Right lobe of liver (tissue), 6 donors: ENCODE measurements at regions not wholly inside any gene's neighbourhood (a gene's known extent, or its start where the extent isn't known, plus 50 kb on each side); places are given as distances from the start of the nearest gene placed in this dataset.

Source experiments
- ATAC-seq, 4 donors: fragments of 200-7000 bp; cut with Tn5 transposase; one replicate each; pipeline ENCODE4 v1.9.1; 2020; ENCODE audit warnings: mild to moderate bottlenecking in 4 of 4, moderate library complexity in 4 of 4
- DNase-seq, 3 donors: peaks; one replicate each; pipeline ENCODE4 v3.0.0-alpha.2; 2020
- H3K27ac ChIP-seq, 3 donors: fragments of 200-600 bp; one replicate each; pipeline ENCODE4 v1.8.0; 2022
- H3K27me3 ChIP-seq, 2 donors: fragments of 200-600 bp; one replicate each; pipeline ENCODE4 v1.8.0; 2022
- H3K36me3 ChIP-seq, 4 donors: fragments of 200-600 bp; sonication (generic) in 1 of 4; one replicate each; pipeline versions ENCODE4 v1.5.1 to v1.8.0; 2017 to 2022; ENCODE audit warnings: control low read depth in 1 of 4
- H3K4me1 ChIP-seq, 4 donors: fragments of 200-600 bp; sonication (generic) in 1 of 4; one replicate each; pipeline versions ENCODE4 v1.5.1 to v1.8.0; 2017 to 2022; ENCODE audit warnings: control low read depth in 1 of 4
- H3K4me3 ChIP-seq, 3 donors: fragments of 200-600 bp; one replicate each; pipeline ENCODE4 v1.8.0; 2022
- H3K9me3 ChIP-seq, 4 donors: fragments of 200-600 bp; sonication (generic) in 1 of 4; one replicate each; pipeline versions ENCODE4 v1.5.1 to v1.8.0; 2017 to 2022; ENCODE audit warnings: control low read depth in 1 of 4
- CTCF ChIP-seq, 4 donors: fragments of 200-600 bp in 3 of 4; fragments of 450-650 bp in 1 of 4; IDR thresholded peaks; one replicate each; pipeline versions ENCODE4 v1.5.1 to v1.8.0; 2016 to 2022; ENCODE audit warnings: antibody characterized with exemption in 4 of 4, mild to moderate bottlenecking in 2 of 4
- POLR2A ChIP-seq: fragments of 450-650 bp; IDR thresholded peaks from one replicate; pipeline ENCODE4 v1.6.1; 2017; ENCODE audit warnings: antibody characterized with exemption, mild to moderate bottlenecking
- WGBS: methylation state at CpG from one replicate; pipeline ENCODE4 v1.1.6; 2018; ENCODE audit warnings: low coverage, low lambda C conversion rate; ENCODE audit not compliant: insufficient coverage; ENCODE audit errors: missing lambda C conversion rate; 5-methylcytosine and 5-hydroxymethylcytosine counted together
- intact Hi-C, 2 donors: fragments of 100-400 bp; cut with DNase I; formaldehyde crosslinking; loops; one replicate each; pipeline versions ENCODE4 v1.11.2 to v1.14.1; 2022
- donor health status: DM: no; HTN: yes; CAD: no.
- donor health status: DM: no; HTN: no; CAD: no.
- donor health status: DM: no; HTN: no; CAD: no.
- donor health status: DM: no; HTN: yes; CAD: no.
- donor health status: DM: no; HTN: yes; CAD: no.

- Histone ChIP-seq H3K36me3 (no peaks in the 10 kb centered on the region), H3K27me3 (no peaks in the 10 kb centered on the region), H3K9me3 (no peaks in the 10 kb centered on the region), H3K27ac (peak overlapping the region in 2 of 3 donors; percentile 37 to 84), H3K4me1 (peaks cover 0 to 60% (median 35%) of the 10 kb centered on the region in 4 donors), H3K4me3 (no peak overlapping the region)
- 39% methylated on average over 7 of the region's 23 CpGs for WGBS
- ATAC-seq: peak; percentile 14 to 77 (median 66)
- DNase-seq: peak; percentile 31 to 91 (median 89)
- no peak for TF ChIP-seq POLR2A
- no peak for TF ChIP-seq CTCF (IDR thresholded peaks at IDR 0.05)
- intact Hi-C loops: no loop called here
Measured at GRCh38 chr17:77312786-77313599, 172.2 kb downstream of the SEC14L1 start.

GRCh38 chr17:77313831-77314230, 173.1 kb downstream of the SEC14L1 start:
- TF ChIP-seq POLR2A: no peak
- TF ChIP-seq CTCF (IDR thresholded peaks at IDR 0.05): no peak
- 84% methylated on average over 6 of the region's 7 CpGs for WGBS
- Histone ChIP-seq H3K27ac (peak overlapping the region in 2 of 3 donors; percentile 37 to 84), H3K36me3 (no peaks in the 10 kb centered on the region), H3K4me1 (peaks cover 0 to 55% (median 30%) of the 10 kb centered on the region in 4 donors), H3K4me3 (no peak overlapping the region), H3K9me3 (no peaks in the 10 kb centered on the region), H3K27me3 (no peaks in the 10 kb centered on the region)
- DNase-seq (peak; percentile 8 to 31 (median 12)), ATAC-seq (no peak)
- intact Hi-C loops: no loop called here

GRCh38 chr17:77314601-77315000, 173.8 kb downstream of the SEC14L1 start:
- Histone ChIP-seq H3K4me3 (no peak overlapping the region), H3K9me3 (no peaks in the 10 kb centered on the region), H3K4me1 (peaks cover 0 to 55% (median 28%) of the 10 kb centered on the region in 4 donors), H3K27me3 (no peaks in the 10 kb centered on the region), H3K27ac (peak overlapping the region in 2 of 3 donors; percentile 69 to 93), H3K36me3 (no peaks in the 10 kb centered on the region)
- ATAC-seq (no peak), DNase-seq (peak; percentile 15 to 48 (median 42))
- intact Hi-C loops: no loop called here
- 85% methylated on average over 7 of the region's 11 CpGs for WGBS
- TF ChIP-seq CTCF (IDR thresholded peaks at IDR 0.05) (no peak), POLR2A (no peak)

GRCh38 chr17:77315010-77315409, 174.2 kb downstream of the SEC14L1 start:
- DNase-seq: peak in 1 of 3 donors; percentile 13

More at GRCh38 chr17:77315010-77315409, 174.2 kb downstream of the SEC14L1 start:
- Histone ChIP-seq H3K27ac (peak overlapping the region in 2 of 3 donors; percentile 69 to 93), H3K36me3 (no peaks in the 10 kb centered on the region), H3K27me3 (no peaks in the 10 kb centered on the region), H3K9me3 (no peaks in the 10 kb centered on the region), H3K4me1 (peaks cover 0 to 55% (median 28%) of the 10 kb centered on the region in 4 donors), H3K4me3 (no peak overlapping the region)
- no peak for TF ChIP-seq POLR2A
- no peak for TF ChIP-seq CTCF (IDR thresholded peaks at IDR 0.05)
- 89% methylated on average over 7 of the region's 8 CpGs for WGBS
- ATAC-seq: no peak
- intact Hi-C loops: no loop called here
